A673 (cell line): ENCODE measurements at regions not wholly inside any gene's neighbourhood (a gene's known extent, or its start where the extent isn't known, plus 50 kb on each side); places are given as distances from the start of the nearest gene placed in this dataset.

Source experiments
- CTCF ChIP-seq: fragments of 300-800, 200-600 bp; sonication (generic); conservative IDR thresholded peaks from 2 replicates; pipeline ENCODE4 v1.5.1; 2017; ENCODE audit warnings: low read depth, mild to moderate bottlenecking, antibody characterized with exemption, low read length, moderate library complexity, mixed read lengths
- EZH2 ChIP-seq: fragments of 200-600 bp; sonication (generic); IDR thresholded peaks from 2 replicates; pipeline ENCODE4 v1.6.1; 2017; ENCODE audit warnings: borderline replicate concordance, low read depth, mild to moderate bottlenecking, mixed read lengths, antibody characterized with exemption, low read length; ENCODE audit not compliant: poor library complexity, severe bottlenecking

- no peak for TF ChIP-seq CTCF
- no peak for TF ChIP-seq EZH2
These were observed 2860.6 kb upstream of the PCDH20 start for GRCh38 chr13:64276232-64276631.
